ENCODE measurements at regions not wholly inside any gene's neighbourhood (a gene's known extent, or its start where the extent isn't known, plus 50 kb on each side); places are given as distances from the start of the nearest gene placed in this dataset.

DNA sequence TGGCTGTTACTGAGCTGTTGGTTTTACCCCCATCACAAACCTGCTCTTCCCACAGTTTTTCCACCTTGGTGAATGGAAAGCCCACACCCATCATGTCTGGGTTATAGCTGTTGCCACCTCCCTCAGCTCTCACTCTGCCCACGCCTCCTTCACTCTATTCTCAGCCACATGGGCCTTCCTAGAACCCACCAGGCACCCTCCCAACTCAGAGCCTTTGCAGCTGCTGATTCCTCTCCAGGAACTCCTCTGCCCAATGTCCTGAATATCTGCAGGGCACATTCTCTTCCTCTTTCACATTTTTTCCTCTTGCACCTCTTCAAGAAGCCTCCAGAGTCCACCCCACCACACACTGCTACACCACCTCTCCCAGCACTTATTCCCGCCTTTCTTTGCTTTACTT is 177.4 kb downstream of the TBXT start:
- no peaks in the 10 kb centered on the region for H3K36me3 ChIP-seq (ENCODE audit: control insufficient read depth in 4 of 4, insufficient read depth in 4 of 4, low read length in 4 of 4)
- WGBS, 2 donors = 54 to 59% methylated on average over 2 of the region's 2 CpGs
- H3K4me1 ChIP-seq (ENCODE audit: control insufficient read depth in 5 of 5, insufficient read depth in 5 of 5, low read length in 5 of 5) = peaks cover 0 to 16% (median 4%) of the 10 kb centered on the region in 5 donors
- peaks cover 0 to 6% (median 0%) of the 10 kb centered on the region in 4 donors for H3K9me3 ChIP-seq (ENCODE audit: control insufficient read depth in 4 of 4, insufficient read depth in 3 of 4, low read length in 3 of 4)
- TF ChIP-seq, protein P1, sequence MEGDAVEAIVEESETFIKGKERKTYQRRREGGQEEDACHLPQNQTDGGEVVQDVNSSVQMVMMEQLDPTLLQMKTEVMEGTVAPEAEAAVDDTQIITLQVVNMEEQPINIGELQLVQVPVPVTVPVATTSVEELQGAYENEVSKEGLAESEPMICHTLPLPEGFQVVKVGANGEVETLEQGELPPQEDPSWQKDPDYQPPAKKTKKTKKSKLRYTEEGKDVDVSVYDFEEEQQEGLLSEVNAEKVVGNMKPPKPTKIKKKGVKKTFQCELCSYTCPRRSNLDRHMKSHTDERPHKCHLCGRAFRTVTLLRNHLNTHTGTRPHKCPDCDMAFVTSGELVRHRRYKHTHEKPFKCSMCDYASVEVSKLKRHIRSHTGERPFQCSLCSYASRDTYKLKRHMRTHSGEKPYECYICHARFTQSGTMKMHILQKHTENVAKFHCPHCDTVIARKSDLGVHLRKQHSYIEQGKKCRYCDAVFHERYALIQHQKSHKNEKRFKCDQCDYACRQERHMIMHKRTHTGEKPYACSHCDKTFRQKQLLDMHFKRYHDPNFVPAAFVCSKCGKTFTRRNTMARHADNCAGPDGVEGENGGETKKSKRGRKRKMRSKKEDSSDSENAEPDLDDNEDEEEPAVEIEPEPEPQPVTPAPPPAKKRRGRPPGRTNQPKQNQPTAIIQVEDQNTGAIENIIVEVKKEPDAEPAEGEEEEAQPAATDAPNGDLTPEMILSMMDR (IDR thresholded peaks at IDR 0.05; ENCODE audit: control extremely low read depth, extremely low read depth) = no peak
- no peak for DNase-seq
- no peak for ATAC-seq (ENCODE audit: insufficient read depth, low FRiP score)
- peaks cover 12 to 68% (median 48%) of the 10 kb centered on the region in 3 donors for H3K27me3 ChIP-seq (ENCODE audit: control insufficient read depth in 3 of 3, insufficient read depth in 3 of 3, low read length in 2 of 3)
- H3K4me3 ChIP-seq = no peak overlapping the region
- no peak overlapping the region for H3K27ac ChIP-seq (ENCODE audit: low read depth in 1 of 2, low read length in 1 of 2)
- no peak overlapping the region for H3K9ac ChIP-seq (ENCODE audit: insufficient read depth in 1 of 2, low read length in 2 of 2)

- Histone ChIP-seq H3K36me3 (ENCODE audit: control insufficient read depth in 4 of 4, insufficient read depth in 4 of 4, low read length in 4 of 4) (no peaks in the 10 kb centered on the region), H3K27me3 (ENCODE audit: control insufficient read depth in 3 of 3, insufficient read depth in 3 of 3, low read length in 2 of 3) (peaks cover 12 to 74% (median 54%) of the 10 kb centered on the region in 3 donors), H3K9ac (ENCODE audit: insufficient read depth in 1 of 2, low read length in 2 of 2) (no peak overlapping the region), H3K4me3 (no peak overlapping the region), H3K27ac (ENCODE audit: low read depth in 1 of 2, low read length in 1 of 2) (no peak overlapping the region), H3K9me3 (ENCODE audit: control insufficient read depth in 4 of 4, insufficient read depth in 3 of 4, low read length in 3 of 4) (peaks cover 0 to 6% (median 0%) of the 10 kb centered on the region in 4 donors), H3K4me1 (ENCODE audit: control insufficient read depth in 5 of 5, insufficient read depth in 5 of 5, low read length in 5 of 5) (peaks cover 0 to 16% (median 4%) of the 10 kb centered on the region in 5 donors)
- 4% methylated on average over 41 to 43 of the region's 43 CpGs for WGBS, 2 donors
- TF ChIP-seq, protein P1 (IDR thresholded peaks at IDR 0.05; ENCODE audit: control extremely low read depth, extremely low read depth) = no peak
- no peak for DNase-seq
- no peak for ATAC-seq (ENCODE audit: insufficient read depth, low FRiP score)
Measured at GRCh38 chr6:165988757-165989456, 178.7 kb downstream of the TBXT start.

DNA sequence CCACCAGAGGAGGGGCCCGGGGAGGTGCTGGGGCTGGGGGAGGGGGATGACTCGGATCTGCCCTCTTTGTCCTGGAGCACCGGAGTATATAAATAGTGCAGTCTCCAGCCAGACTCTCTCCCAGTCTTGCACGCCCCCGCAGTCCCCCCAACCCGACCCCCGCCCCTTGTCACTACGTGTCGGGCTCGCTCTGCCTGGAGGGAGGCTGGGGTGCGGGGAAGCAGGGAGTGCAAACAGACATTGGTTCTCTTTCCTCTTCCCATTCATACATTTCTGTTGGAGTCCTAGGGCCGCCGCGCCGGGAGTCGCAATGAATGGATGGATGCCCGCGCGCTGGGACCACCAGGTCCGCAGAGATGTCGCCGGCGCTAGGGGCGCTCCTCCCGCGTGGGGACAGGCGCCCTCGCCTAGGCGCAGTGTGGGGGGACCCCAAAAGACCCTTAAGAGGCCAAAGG is 179.3 kb downstream of the TBXT start:
- Histone ChIP-seq H3K9me3 (ENCODE audit: control insufficient read depth in 4 of 4, insufficient read depth in 3 of 4, low read length in 3 of 4) (peaks cover 0 to 6% (median 0%) of the 10 kb centered on the region in 4 donors), H3K9ac (ENCODE audit: insufficient read depth in 1 of 2, low read length in 2 of 2) (no peak overlapping the region), H3K4me1 (ENCODE audit: control insufficient read depth in 5 of 5, insufficient read depth in 5 of 5, low read length in 5 of 5) (peaks cover 0 to 16% (median 4%) of the 10 kb centered on the region in 5 donors), H3K4me3 (no peak overlapping the region), H3K27me3 (ENCODE audit: control insufficient read depth in 3 of 3, insufficient read depth in 3 of 3, low read length in 2 of 3) (peaks cover 12 to 78% (median 58%) of the 10 kb centered on the region in 3 donors), H3K27ac (ENCODE audit: low read depth in 1 of 2, low read length in 1 of 2) (no peak overlapping the region), H3K36me3 (ENCODE audit: control insufficient read depth in 4 of 4, insufficient read depth in 4 of 4, low read length in 4 of 4) (no peaks in the 10 kb centered on the region)
- DNase-seq (peak in 1 of 3 donors; percentile 35), ATAC-seq (ENCODE audit: insufficient read depth, low FRiP score) (peak; percentile 21)
- TF ChIP-seq, protein P1 (IDR thresholded peaks at IDR 0.05; ENCODE audit: control extremely low read depth, extremely low read depth) = no peak
- 1 to 3% methylated on average over 28 to 29 of the region's 29 CpGs for WGBS, 2 donors
